Mesothelial cell of epicardium (in vitro differentiated cells): ENCODE measurements at regions not wholly inside any gene's neighbourhood (a gene's known extent, or its start where the extent isn't known, plus 50 kb on each side); places are given as distances from the start of the nearest gene placed in this dataset.

Experiments used
- DNase-seq, 2 experiments: peaks; one replicate each; pipeline ENCODE4 v3.0.0; 2021; ENCODE audit warnings: low spot score in 2 of 2; ENCODE audit not compliant: unreplicated experiment in 2 of 2
- H3K27ac Mint-ChIP-seq: 2 replicates; pipeline ENCODE4 v1.8.0; 2021; ENCODE audit warnings: mixed read lengths
- H3K27me3 Mint-ChIP-seq: 2 replicates; pipeline ENCODE4 v1.8.0; 2021; ENCODE audit warnings: low read depth, mixed read lengths
- H3K36me3 Mint-ChIP-seq: 2 replicates; pipeline ENCODE4 v1.8.0; 2021; ENCODE audit warnings: mixed read lengths
- H3K4me1 Mint-ChIP-seq: 2 replicates; pipeline ENCODE4 v1.8.0; 2021; ENCODE audit warnings: mixed read lengths
- H3K4me3 Mint-ChIP-seq: 2 replicates; pipeline ENCODE4 v1.8.0; 2021; ENCODE audit warnings: mild to moderate bottlenecking, moderate library complexity, mixed read lengths
- H3K9me3 Mint-ChIP-seq: 2 replicates; pipeline ENCODE4 v1.8.0; 2021; ENCODE audit warnings: mixed read lengths
- CTCF ChIP-seq: fragments of 200-600 bp; sonication (generic); IDR thresholded peaks from one replicate; pipeline ENCODE4 v1.5.0; 2021; ENCODE audit warnings: antibody characterized with exemption; ENCODE audit not compliant: unreplicated experiment

DNA sequence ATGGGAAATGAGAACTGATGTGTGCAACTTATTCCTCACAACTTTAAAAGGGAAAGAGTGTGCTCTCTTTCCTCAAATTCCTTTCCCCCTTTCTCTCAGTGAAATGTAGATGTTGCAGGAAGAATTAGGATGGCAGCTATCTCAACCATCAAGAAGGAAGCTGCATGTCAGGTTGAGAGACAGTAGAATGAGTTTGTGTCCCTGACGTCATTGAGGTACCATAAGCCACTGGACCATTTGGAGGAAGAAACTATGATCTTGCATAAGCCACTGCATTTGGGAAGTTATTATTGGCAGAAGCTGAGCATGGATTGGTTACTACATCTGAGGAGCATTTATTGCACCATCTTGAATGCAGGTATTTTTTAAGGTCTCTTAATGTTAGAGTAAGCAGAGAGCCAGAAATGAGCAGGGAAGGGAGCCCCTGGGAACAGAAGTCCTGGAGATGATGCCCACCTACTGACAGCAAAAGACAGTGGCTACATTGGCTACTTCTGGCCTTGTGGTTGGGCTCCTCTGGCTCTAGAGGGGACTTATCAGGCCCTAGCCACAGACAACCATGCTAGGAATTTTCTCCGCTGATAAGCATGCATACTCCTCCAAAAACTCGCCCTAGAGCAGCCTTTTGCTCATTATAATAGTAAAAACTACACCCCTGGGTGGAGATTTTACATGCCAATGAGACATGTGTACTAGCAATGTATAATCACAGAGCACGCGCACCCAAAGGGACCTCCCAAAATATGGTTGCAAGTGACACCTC is 249.0 kb upstream of the SALL1 start:
- Mint-ChIP-seq H3K36me3 (no peaks in the 10 kb centered on the region), H3K27ac (no peak overlapping the region), H3K4me3 (no peak overlapping the region), H3K9me3 (peaks cover 10% of the 10 kb centered on the region), H3K27me3 (no peaks in the 10 kb centered on the region), H3K4me1 (no peaks in the 10 kb centered on the region)
- TF ChIP-seq CTCF = no peak
- DNase-seq = no peak

DNA sequence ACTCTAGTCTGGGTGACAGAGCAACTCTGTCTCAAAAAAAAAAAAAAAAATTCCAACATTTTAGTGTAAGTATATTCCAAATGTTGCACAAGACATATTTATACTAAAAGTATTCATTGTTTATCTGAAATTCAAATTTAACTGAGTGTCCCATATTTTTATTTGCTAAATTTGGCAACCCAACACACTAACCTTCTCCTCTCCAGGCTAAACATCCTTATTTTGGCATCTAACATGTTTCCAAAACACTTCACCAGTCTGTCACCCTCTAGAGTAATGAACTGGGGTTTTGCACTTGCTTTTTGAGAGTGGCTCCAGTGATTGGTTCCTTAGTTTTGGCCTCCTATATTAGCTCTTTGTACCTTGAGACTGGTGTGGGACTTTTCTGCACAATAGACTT is 243.4 kb upstream of the SALL1 start:
- Mint-ChIP-seq H3K4me1 (no peaks in the 10 kb centered on the region), H3K27me3 (peaks cover 8% of the 10 kb centered on the region), H3K36me3 (no peaks in the 10 kb centered on the region), H3K27ac (no peak overlapping the region), H3K9me3 (peaks cover 5% of the 10 kb centered on the region), H3K4me3 (no peak overlapping the region)
- no peak for DNase-seq
- TF ChIP-seq CTCF = no peak

- no peaks in the 10 kb centered on the region for H3K4me1 Mint-ChIP-seq
- no peak overlapping the region for H3K27ac Mint-ChIP-seq
- TF ChIP-seq CTCF = no peak
- no peaks in the 10 kb centered on the region for H3K36me3 Mint-ChIP-seq
- H3K4me3 Mint-ChIP-seq = no peak overlapping the region
- peaks cover 5% of the 10 kb centered on the region for H3K9me3 Mint-ChIP-seq
- H3K27me3 Mint-ChIP-seq = peaks cover 8% of the 10 kb centered on the region
- DNase-seq = no peak
Observed at GRCh38 chr16:51393381-51394005, 242.4 kb upstream of the SALL1 start.

DNA sequence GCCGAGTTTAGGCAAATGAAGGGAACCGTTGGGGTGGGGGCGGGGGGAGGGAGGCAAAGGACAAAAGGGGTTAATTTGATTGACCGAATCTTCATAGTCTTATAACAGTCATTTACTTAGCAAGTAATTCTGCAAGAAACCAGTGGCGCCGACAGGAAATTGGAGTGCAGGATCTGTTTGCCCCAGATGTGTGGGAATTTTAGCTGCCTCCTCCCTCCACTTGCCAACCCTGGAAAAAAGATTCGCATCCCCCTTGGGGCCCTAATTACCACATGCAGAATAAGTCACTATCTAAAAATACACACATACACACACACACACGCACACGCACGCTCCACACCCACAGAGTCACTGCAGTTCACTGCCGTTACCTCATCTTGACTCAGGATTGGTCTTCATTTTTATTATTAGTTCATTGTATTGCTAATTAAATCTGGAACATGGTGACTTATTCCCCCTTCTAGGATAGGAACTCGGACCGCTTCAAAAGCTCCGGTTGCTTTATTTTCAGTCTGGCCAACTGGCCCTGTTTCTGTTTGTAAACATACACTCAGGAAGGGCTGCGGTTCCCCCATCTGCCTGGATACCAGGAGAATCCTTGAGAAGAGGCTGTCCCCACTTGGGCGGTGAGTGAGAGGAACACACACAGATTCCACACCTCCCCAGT is 241.6 kb upstream of the SALL1 start:
- Mint-ChIP-seq H3K4me1 (no peaks in the 10 kb centered on the region), H3K27ac (no peak overlapping the region), H3K4me3 (no peak overlapping the region), H3K9me3 (peaks cover 5% of the 10 kb centered on the region), H3K27me3 (peaks cover 8% of the 10 kb centered on the region), H3K36me3 (no peaks in the 10 kb centered on the region)
- no peak for DNase-seq
- TF ChIP-seq CTCF = no peak

DNA sequence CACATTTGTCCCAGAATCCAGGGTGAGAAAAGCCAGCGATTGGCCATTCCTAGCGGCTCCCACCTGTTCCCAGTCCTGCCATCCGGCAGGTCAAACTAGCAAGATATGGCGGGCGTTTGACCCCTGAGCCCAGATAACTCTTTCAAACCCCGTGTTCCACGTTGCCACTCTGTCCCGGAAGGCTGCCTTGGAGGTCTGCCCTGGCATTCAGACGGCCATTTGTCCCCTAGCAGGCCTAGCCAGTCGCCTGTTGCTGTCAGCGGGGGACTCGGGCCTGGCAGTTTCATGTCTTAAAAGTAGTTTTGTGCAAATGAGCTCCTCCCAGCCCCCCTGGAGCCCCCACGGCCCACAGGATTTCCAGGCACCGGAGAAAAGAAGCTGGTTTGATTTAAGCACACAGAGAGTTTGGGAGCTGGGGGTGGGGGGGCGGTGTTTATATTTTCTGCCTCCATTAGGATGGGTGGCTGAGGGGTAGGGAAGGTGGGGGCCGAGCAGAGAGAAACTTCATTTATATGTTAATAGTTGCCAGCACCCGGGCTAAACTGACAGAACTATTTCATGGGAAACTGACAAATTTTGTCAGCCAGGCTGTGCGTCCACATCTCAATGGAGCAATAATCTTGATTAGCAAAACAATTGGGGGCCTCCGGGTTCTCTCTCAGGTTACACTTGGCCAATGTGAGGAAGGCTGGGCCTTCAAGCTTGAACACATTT is 240.9 kb upstream of the SALL1 start:
- no peak for TF ChIP-seq CTCF
- H3K27ac Mint-ChIP-seq = no peak overlapping the region
- no peaks in the 10 kb centered on the region for H3K36me3 Mint-ChIP-seq
- peaks cover 5% of the 10 kb centered on the region for H3K9me3 Mint-ChIP-seq
- peaks cover 8% of the 10 kb centered on the region for H3K27me3 Mint-ChIP-seq
- no peak for DNase-seq
- no peaks in the 10 kb centered on the region for H3K4me1 Mint-ChIP-seq
- no peak overlapping the region for H3K4me3 Mint-ChIP-seq
